Renal pelvis (tissue), 1 donor: ENCODE measurements at regions not wholly inside any gene's neighbourhood (a gene's known extent, or its start where the extent isn't known, plus 50 kb on each side); places are given as distances from the start of the nearest gene placed in this dataset.
"Not testable (repeated sequence)": the region's sequence is repeated elsewhere in the genome, so short reads cannot be mapped to it uniquely, and the experiment has no call there.

Experiments
- DNase-seq: peaks from one replicate; pipeline ENCODE4 v3.0.0-alpha.2; 2013

- DNase-seq = no peak
These were observed 245.2 kb downstream of the AACS start for GRCh38 chr12:125310461-125310860.

- DNase-seq = no peak
These were observed 245.8 kb downstream of the AACS start for GRCh38 chr12:125311050-125311449.

GRCh38 chr12:125312471-125312870 is 247.2 kb downstream of the AACS start:
- DNase-seq = no peak

DNA sequence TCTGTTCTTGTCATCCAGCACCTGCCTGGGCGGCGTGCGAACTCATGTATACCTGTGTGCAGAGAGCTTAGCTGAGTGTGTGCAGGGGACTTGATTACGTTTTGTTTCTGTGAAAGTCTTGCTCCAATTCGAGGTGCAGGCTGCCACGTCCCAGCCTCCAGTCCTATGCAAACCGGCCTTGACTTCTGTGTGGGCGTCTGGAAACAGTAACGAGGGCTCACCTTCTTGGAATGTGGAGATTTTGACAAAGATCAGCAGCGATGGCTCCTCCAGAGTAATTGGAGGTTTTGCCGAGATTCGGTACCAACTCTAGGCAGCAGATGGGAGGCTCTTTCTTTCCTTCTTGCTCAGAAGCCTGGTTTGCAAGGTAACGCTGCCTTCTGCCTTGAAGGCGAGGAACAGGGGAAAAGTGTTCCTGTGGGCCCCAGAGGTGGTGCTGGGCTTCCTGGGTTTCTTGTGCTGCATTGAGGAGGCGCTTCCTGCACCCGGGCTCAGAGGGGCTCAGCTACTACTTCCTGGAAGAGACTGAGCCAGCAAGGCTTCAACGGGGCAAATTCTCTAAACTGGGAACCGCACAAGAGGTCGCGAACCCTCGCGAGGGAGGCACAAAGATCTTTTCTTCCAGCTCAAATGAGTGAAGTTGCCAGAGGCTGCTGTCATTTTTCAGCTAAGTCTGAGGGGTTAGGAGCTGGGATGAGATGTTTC is 249.0 kb downstream of the AACS start:
- DNase-seq = no peak

DNA sequence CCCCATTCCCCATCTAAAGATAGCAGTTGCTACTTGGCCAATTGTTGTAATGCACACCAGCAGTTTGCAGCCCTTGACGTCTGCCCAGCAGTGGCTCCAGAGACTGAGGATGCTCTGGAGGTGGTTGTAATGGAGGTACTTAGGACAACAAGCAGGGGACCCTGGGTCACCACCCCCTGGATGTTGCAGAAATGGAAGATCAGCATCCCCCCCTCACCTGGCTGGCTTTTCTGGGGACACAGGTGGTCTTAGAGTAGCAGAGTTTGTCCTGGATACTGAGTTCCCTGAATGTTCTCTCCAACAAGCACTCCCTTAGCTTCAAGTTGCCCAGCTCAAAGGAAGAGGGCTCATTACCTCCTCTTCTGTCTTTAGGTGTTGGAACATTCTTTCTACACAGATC is 250.5 kb downstream of the AACS start:
- no peak for DNase-seq

GRCh38 chr12:125320177-125320576 is 254.9 kb downstream of the AACS start:
- no peak for DNase-seq

- DNase-seq = no peak
These were observed 259.7 kb downstream of the AACS start for GRCh38 chr12:125324861-125325490.

- DNase-seq = no peak
These were observed 264.2 kb downstream of the AACS start for GRCh38 chr12:125329239-125330102.

DNA sequence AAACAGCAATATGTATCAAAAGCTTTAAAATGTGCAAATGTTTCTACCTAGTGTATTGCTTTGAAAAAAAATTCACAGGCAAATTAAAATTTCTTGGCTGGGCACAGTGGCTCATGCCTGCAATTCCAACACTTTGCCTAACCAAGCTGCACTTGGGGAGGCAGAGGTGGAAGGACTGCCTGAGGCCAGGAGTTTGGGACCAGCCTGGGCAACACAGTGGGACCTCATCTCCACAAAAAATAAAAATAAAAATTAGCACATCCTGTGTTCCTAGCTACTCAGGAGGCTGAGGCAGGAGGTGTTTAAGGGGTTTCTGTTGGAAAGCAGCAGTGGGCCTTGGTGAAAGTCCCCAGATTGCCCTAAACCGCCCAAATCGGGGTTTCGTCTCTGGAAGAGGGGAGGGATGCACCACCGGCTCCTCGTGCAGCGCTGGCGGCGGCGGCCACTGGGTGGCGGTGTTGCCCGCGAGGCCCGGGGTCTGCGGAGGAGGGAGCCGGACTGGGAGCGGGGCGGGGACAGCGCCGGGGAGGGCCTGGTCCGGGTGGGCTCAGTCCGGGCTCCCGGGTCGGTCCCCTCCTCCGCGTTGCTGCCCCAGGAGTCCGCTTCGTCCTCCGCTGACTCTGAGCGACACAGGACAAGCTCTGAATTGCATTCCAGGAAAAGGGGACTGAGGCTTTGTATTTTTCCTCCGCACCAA is 265.6 kb downstream of the AACS start:
- peak; percentile 52 for DNase-seq

DNA sequence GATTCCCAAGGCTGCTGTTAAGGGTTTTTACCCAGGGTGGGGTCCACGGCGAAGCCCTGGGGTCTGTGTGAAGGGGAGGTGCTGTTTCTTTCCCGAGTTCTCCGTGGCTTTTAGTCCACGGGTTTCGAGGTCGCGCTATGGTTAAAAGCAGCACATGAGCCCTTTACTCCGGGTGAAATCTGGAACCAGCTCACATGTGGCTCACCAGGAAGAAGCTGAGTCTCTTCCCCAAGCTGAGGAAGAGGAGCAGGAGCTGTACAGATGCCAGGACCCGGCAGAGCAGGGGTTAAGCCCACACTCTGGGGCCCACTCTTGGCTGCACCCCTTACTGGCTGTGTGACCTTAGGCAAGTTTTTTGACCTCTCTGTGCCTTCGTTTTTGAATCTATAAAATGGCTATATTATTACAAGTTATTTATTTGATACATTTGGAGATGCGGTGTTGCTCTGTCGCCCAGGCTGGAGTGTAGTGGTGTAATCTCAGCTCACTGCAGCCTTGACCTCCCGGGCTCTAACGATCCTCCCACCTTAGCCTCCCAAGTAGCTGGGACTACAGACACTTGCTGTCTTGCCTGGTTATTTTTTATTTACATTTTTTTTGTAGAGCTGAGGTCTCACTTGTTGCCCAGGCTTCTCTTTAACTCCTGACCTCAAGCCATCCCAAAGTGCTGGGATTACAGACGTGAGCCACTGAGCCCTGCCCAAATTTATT is 266.3 kb downstream of the AACS start:
- no peak for DNase-seq

GRCh38 chr12:125332900-125333299 is 267.7 kb downstream of the AACS start:
- DNase-seq = no peak

GRCh38 chr12:125336246-125336645 is 271.0 kb downstream of the AACS start:
- no peak for DNase-seq

DNA sequence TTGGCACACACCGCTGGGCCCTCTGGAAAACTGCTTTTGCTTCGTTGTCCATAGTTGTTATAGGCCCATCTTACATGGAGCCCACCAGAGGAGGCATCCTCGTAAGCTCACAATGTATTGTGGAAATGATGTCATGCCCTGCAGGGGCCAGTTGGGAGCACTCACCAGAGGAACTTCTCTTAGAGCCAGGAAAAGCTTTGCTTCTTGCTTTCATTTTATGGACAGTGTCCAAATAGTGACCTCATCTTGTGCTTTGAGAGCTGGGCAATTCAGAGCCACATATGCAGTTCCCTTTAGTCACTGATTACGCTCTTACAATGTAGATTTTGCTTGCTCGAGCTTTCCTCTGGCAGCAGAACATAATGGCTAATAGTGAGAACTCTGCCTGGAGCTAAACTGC is 275.6 kb downstream of the AACS start:
- DNase-seq = peak; percentile 31

DNA sequence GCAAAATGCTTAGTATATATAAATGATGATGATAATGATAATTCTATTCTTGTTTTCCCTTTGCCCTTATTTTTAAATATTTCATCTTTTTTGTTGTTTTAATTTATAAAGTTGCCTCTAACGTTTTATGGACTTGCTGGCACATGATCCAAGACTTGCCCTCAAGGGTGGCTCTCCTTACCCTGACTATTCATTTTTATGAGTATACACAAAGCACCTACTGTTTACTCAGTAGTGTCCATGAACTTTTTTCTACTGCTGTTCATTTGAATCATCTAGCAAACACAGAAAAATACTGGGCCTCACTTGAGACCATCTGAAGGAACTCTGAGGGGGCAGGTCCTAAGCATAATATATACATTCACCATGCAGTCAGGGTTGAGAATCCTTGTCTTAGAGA is 276.2 kb downstream of the AACS start:
- DNase-seq = no peak

DNA sequence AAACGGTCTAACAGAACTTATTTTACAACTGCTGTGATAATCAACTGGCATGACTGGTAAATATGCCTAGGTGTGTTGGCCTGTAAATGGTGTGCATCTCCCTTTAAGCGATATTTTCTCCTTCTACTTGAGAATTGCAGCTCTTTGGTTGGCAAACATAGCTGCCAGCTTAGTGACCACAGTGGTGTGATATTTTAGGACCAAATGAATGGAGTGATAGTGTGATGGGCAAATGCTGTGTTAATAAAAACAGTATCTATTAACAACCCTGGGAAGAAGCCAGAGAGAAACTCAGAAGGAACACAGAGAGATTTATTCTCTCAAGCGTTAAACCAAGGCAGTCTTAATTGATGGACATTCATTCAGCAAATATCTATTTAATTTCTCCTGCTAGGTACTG is 278.4 kb downstream of the AACS start:
- no peak for DNase-seq

DNA sequence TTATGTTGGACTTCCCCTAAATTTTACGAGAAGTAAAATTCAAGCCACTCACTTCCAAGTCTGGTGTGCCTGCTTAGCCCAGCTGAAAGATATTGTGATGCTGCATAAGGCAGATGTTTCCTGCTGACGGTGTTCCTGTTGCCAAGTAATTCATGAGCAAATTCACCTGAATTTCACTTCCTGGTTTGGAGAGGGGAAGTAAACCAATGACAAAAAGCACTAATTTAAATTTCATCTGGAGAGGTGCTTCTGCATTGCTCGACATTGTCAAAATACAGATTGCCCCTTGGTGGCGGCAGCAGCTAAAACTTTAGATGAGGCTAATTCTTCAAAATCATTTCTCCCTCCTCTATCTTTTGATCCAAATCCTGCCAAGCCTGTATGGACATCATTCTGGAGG is 281.1 kb downstream of the AACS start:
- no peak for DNase-seq

- DNase-seq = no peak
These were observed 286.6 kb downstream of the AACS start for GRCh38 chr12:125351788-125352187.

GRCh38 chr12:125353002-125353401 is 287.8 kb downstream of the AACS start:
- DNase-seq = not testable (repeated sequence)

DNA sequence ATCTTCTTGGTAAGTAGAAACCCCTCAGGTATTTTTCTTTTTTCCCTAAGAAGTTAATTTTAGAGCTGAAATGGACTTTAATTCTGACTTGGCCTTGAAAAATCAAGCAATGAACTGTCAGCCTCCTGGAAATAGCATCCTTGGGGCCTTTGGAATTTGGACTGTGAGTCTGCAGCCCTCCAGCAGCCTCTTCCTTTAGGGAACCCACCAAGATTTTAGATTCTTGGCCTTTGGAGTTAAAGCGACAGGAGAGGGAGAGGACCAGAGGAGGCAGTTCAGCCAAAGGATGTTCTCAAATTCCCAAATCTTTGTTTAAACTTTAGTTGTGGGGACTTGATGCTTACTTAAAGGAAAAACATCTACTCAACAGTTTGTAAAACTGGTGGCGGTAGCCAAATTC is 288.6 kb downstream of the AACS start:
- DNase-seq = no peak

- DNase-seq = no peak
These were observed 290.4 kb downstream of the AACS start for GRCh38 chr12:125355614-125356013.

DNA sequence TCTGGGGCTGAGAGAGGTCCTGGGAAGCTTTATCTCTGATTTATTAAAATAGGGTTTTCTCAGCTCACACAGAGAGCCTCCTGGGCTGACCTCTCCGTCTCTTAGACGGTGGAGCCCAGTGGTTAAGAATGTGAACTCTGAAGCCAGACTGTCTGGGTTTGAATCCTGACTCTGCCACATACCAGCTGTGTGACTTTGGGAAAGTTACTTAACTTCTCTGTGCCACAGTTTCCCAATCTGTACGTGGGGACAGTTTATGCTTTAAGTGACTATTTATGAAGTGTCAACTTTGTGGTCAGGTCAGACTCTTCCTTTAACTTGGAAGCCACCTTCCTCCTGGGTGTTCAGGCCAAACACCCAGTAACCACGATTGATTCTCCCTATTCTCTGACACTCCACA is 290.9 kb downstream of the AACS start:
- no peak for DNase-seq

DNA sequence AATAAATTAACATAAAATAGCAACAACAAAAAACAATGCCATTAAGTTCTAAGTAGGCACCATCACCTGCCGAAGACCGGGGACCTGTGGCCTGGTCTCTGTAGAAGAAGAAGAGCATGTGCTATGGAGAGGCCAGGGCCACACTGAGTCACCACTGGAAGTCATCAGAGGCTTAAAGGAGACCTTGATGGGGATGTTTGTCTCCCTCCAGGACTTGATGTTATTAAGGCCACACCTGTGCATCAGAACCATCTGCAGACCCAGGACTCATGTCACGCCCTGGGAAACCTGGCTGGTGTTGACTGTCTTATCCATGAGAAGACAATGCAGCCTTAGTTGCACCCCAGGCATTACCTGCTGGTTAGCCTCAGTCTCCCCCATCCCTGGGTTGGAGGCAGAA is 292.3 kb downstream of the AACS start:
- no peak for DNase-seq
